Caco-2 (cell line): ENCODE measurements at regions not wholly inside any gene's neighbourhood (a gene's known extent, or its start where the extent isn't known, plus 50 kb on each side); places are given as distances from the start of the nearest gene placed in this dataset.

Experiments
- BruUV-seq: library from RNA; stranded (reverse); fragments of 400-500 nt; replicated peaks from 2 replicates; lab custom pipeline; 2021; lab: Mats Ljungman, UMichigan
- CTCF ChIA-PET: fragments of 300-600 bp; sonication (Branson Sonifier 250); formaldehyde crosslinking; loops from one replicate; lab custom pipeline; 2022; ENCODE audit warnings: antibody characterized with exemption; lab: Charles Lee
- POLR2A ChIA-PET: fragments of 300-600 bp; sonication (Branson Sonifier 250); formaldehyde crosslinking; loops from one replicate; lab custom pipeline; 2022; ENCODE audit warnings: antibody characterized with exemption; lab: Charles Lee
- DNase-seq, 2 experiments: peaks; one replicate each; pipeline versions ENCODE4 v3.0.0 to v3.0.0-alpha.2; 2020 to 2022
- H3K27me3 ChIP-seq: replicated peaks from 2 replicates; pipeline ENCODE4 v1.6.0; 2011; ENCODE audit warnings: low read length; ENCODE audit not compliant: control insufficient read depth, insufficient read depth
- H3K36me3 ChIP-seq: 2 replicates; pipeline ENCODE4 v1.5.1; 2011; ENCODE audit warnings: low read length; ENCODE audit not compliant: control insufficient read depth, insufficient read depth
- H3K4me1 ChIP-seq: fragments of 250-450 bp; sonication (Bioruptor Pico); 2 replicates; pipeline ENCODE4 v1.5.1; 2020; ENCODE audit warnings: mild to moderate bottlenecking
- H3K4me3 ChIP-seq: 2 replicates; pipeline ENCODE4 v1.5.1; 2011; ENCODE audit warnings: low read depth, mild to moderate bottlenecking, control low read depth, low read length
- H3K9me3 ChIP-seq: fragments of 250-450 bp; sonication (Bioruptor Pico); 2 replicates; pipeline ENCODE4 v1.5.1; 2020; ENCODE audit warnings: mild to moderate bottlenecking, moderate library complexity
- H3K27ac Mint-ChIP-seq: one replicate; pipeline ENCODE4 v1.8.0; 2022; ENCODE audit warnings: mixed read lengths; ENCODE audit not compliant: unreplicated experiment
- H3K27me3 Mint-ChIP-seq: one replicate; pipeline ENCODE4 v1.8.0; 2022; ENCODE audit warnings: mixed read lengths; ENCODE audit not compliant: insufficient read depth, unreplicated experiment
- H3K36me3 Mint-ChIP-seq: one replicate; pipeline ENCODE4 v1.8.0; 2022; ENCODE audit warnings: mild to moderate bottlenecking, mixed read lengths; ENCODE audit not compliant: insufficient read depth, unreplicated experiment
- H3K4me1 Mint-ChIP-seq: one replicate; pipeline ENCODE4 v1.8.0; 2022; ENCODE audit warnings: low read depth, mixed read lengths; ENCODE audit not compliant: unreplicated experiment
- H3K4me3 Mint-ChIP-seq: one replicate; pipeline ENCODE4 v1.8.0; 2022; ENCODE audit warnings: mild to moderate bottlenecking, moderate library complexity, mixed read lengths; ENCODE audit not compliant: unreplicated experiment
- H3K9me3 Mint-ChIP-seq: one replicate; pipeline ENCODE4 v1.8.0; 2022; ENCODE audit warnings: mixed read lengths; ENCODE audit not compliant: unreplicated experiment
- CTCF ChIP-seq, 2 experiments: fragments of 200-600 bp in 1 of 2; IDR thresholded peaks; 1 replicate in 1 of 2; 2 replicates in 1 of 2; pipeline versions ENCODE4 v1.5.1 to v1.8.0; 2011 to 2022; ENCODE audit warnings: antibody characterized with exemption in 1 of 2, control low read depth in 1 of 2, inconsistent platforms in 1 of 2, low read depth in 1 of 2, low read length in 1 of 2, mild to moderate bottlenecking in 1 of 2, moderate library complexity in 1 of 2; ENCODE audit not compliant: insufficient read depth in 1 of 2, severe bottlenecking in 1 of 2, unreplicated experiment in 1 of 2
- intact Hi-C: fragments of 100-400 bp; cut with micrococcal nuclease; formaldehyde crosslinking; loops from one replicate; pipeline ENCODE4 v1.10.0; 2022; ENCODE audit not compliant: unreplicated experiment

GRCh38 chr7:127477295-127478023 lies 85.0 kb upstream of the ZNF800 start:
- H3K27me3 Mint-ChIP-seq: peaks cover 23% of the 10 kb centered on the region
- Histone ChIP-seq H3K4me1 (peaks cover 5% of the 10 kb centered on the region; the same call in 1 of the 2 replicates), H3K4me3 (no peak overlapping the region), H3K36me3 (no peaks in the 10 kb centered on the region), H3K27me3 (no peaks in the 10 kb centered on the region), H3K9me3 (no peaks in the 10 kb centered on the region)
- no peak for DNase-seq
- no peak overlapping the region for H3K27ac Mint-ChIP-seq
- BruUV-seq: no TSS peak
- H3K9me3 Mint-ChIP-seq: no peaks in the 10 kb centered on the region
- no peak overlapping the region for H3K4me3 Mint-ChIP-seq
- CTCF ChIA-PET: interaction anchor here (0.6 to 0.7 kb wide), 3 partner anchors 11 to 99 kb away, joined by 3 to 7 read pairs (median 3); no protein-coding TSS in a partner anchor
- no peaks in the 10 kb centered on the region for H3K4me1 Mint-ChIP-seq
- TF ChIP-seq CTCF (IDR thresholded peaks at IDR 0.05; ENCODE audit: insufficient read depth in 1 of 2, low read depth in 1 of 2, low read length in 1 of 2, severe bottlenecking in 1 of 2, unreplicated experiment in 1 of 2): no peak
- intact Hi-C loops: no loop called here
- no peaks in the 10 kb centered on the region for H3K36me3 Mint-ChIP-seq
- POLR2A ChIA-PET: no interaction called here

DNA sequence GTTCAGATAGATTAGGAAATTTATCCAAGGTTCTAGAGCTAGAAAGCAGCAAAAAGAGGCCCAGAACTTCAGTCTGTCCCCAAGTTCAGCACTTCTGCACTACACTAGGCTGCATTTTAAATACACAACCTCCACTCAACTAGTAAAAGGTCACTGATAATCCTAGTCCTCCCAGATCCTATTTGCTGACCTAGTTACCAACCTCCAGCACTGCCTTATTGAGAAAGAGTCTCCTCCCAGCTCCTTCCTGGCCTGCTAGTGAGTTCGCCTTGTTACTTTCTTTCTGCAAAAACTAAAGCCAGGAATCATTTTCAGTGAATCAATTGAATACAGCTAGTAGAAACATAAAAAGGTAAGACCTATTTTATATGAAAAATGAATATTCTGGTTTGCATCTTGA lies 84.1 kb upstream of the ZNF800 start:
- Mint-ChIP-seq H3K4me3 (no peak overlapping the region), H3K27ac (no peak overlapping the region), H3K9me3 (no peaks in the 10 kb centered on the region), H3K27me3 (peaks cover 19% of the 10 kb centered on the region), H3K4me1 (no peaks in the 10 kb centered on the region), H3K36me3 (no peaks in the 10 kb centered on the region)
- Histone ChIP-seq H3K9me3 (no peaks in the 10 kb centered on the region), H3K4me1 (peaks cover 5% of the 10 kb centered on the region; the same call in 1 of the 2 replicates), H3K27me3 (no peaks in the 10 kb centered on the region), H3K4me3 (no peak overlapping the region), H3K36me3 (no peaks in the 10 kb centered on the region)
- BruUV-seq: no TSS peak
- intact Hi-C loops: no loop called here
- no peak for TF ChIP-seq CTCF (IDR thresholded peaks at IDR 0.05; ENCODE audit: insufficient read depth in 1 of 2, low read depth in 1 of 2, low read length in 1 of 2, severe bottlenecking in 1 of 2, unreplicated experiment in 1 of 2)
- ChIA-PET CTCF (no interaction called here), POLR2A (no interaction called here)
- no peak for DNase-seq

DNA sequence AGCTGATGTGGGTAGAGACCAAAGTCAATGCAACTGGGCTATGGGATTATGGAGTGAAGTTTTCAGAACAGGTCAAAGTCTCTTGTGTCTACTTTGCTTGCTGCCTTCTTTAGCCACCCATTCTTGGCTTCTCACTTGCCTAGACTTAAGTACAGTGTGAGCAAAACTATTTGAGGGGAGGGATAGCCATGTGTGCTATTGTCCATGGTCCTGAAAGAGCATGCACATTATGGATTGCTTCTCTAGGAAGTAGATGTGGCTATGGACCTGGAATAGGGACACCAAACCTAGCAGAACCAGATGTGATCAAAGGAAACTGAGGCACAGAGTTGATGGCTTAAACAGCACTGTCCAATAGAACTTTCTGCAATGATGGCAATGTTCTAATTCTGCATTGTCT lies 81.9 kb upstream of the ZNF800 start:
- CTCF ChIA-PET: no interaction called here
- H3K27me3 Mint-ChIP-seq: peaks cover 18% of the 10 kb centered on the region

More for the DNA sequence above, 81.9 kb upstream of the ZNF800 start:
- Mint-ChIP-seq H3K27ac (no peak overlapping the region), H3K4me1 (no peaks in the 10 kb centered on the region), H3K9me3 (no peaks in the 10 kb centered on the region), H3K4me3 (no peak overlapping the region), H3K36me3 (no peaks in the 10 kb centered on the region)
- H3K27me3 ChIP-seq: no peaks in the 10 kb centered on the region
- no peaks in the 10 kb centered on the region for H3K36me3 ChIP-seq
- peaks cover 5% of the 10 kb centered on the region; the same call in 1 of the 2 replicates for H3K4me1 ChIP-seq
- no TSS peak for BruUV-seq
- no peaks in the 10 kb centered on the region for H3K9me3 ChIP-seq
- H3K4me3 ChIP-seq: no peak overlapping the region
- TF ChIP-seq CTCF (IDR thresholded peaks at IDR 0.05; ENCODE audit: insufficient read depth in 1 of 2, low read depth in 1 of 2, low read length in 1 of 2, severe bottlenecking in 1 of 2, unreplicated experiment in 1 of 2): no peak
- intact Hi-C loops: no loop called here
- no peak for DNase-seq
- POLR2A ChIA-PET: interaction anchor here (0.6 kb wide), 1 partner anchor 25 kb away, joined by 3 read pairs; no protein-coding TSS in a partner anchor
